IMR-90 (cell line): ENCODE measurements at regions not wholly inside any gene's neighbourhood (a gene's known extent, or its start where the extent isn't known, plus 50 kb on each side); places are given as distances from the start of the nearest gene placed in this dataset.

Experiments used
- BHLHE40 ChIP-seq: fragments of 150-350 bp; IDR thresholded peaks from 2 replicates; pipeline ENCODE4 v1.6.1; 2016; ENCODE audit warnings: mild to moderate bottlenecking, low read depth, low read length
- MAZ ChIP-seq: IDR thresholded peaks from 2 replicates; pipeline ENCODE4 v1.6.1; 2012; ENCODE audit warnings: low read depth, mild to moderate bottlenecking, low read length, improper control_type of control experiment, moderate library complexity, borderline replicate concordance

DNA sequence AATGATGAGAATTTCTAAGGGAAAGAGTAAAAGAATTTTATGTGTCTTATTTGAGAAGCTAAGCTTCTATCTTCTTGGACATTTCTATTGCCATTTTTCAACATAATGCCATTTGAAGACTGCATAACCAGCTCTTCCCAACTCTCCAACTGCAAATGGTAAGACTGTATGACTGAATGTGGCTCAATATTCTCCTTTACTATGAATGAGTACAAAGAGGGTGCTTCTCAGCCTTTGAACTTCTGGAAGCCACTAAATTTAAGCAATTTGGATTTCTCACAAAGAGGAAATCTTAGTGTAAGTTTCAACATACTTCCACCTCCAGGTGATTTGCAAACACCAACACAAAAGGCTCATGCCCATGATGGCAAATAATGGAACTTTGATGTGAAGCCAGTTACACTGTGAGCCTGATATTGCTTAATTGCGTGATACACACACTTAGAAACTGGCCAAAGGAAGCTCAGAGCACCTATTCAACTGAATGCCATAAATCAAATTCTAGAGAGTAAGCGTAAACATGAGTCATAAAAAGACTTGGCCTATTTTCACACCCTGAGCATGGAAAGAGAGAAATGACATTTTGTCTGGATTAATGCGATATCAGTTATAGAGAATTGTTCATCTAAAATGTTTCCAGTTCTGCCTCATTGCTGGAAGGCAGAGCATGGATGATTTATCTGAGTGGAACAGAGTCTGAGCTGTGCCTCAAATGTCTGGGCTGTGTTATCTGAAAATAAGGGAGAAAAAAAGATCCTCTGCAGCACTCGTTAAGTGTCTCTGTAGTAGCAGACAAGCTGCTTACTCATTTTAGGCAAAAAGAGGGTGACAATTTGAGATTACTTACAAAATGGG is 145.3 kb downstream of the PLK2 start:
- TF ChIP-seq MAZ (no peak), BHLHE40 (no peak)
